ENCODE measurements at regions not wholly inside any gene's neighbourhood (a gene's known extent, or its start where the extent isn't known, plus 50 kb on each side); places are given as distances from the start of the nearest gene placed in this dataset.

DNA sequence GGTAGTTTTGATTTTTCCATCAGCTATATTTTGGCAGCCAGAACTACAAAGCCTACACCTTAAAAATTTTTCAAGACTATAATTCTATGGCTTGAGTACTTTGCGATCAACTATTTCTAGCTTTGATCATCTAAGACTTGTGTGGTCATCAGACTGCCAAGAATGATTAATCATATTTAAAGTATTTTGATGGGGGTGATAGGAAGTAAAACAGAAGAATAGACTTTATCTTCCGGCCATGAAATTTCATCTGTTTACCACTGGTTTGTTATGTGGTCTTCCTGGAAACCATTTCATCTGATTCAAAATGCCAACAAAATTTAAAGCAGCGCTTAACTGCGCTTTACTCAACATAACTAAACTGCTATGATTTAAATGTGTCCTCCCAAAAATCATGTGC lies 706.8 kb downstream of the TRHDE start:
- no peaks in the 10 kb centered on the region for H3K4me1 ChIP-seq (ENCODE audit: control insufficient read depth, extremely low read depth, insufficient read depth, low read length)
- no peak overlapping the region for H3K4me2 ChIP-seq (ENCODE audit: control insufficient read depth, extremely low read depth, insufficient read depth, low read depth, low read length)
- no peaks in the 10 kb centered on the region for H4K20me1 ChIP-seq (ENCODE audit: control insufficient read depth, extremely low read depth, insufficient read depth, low read length)
- H3K9me3 ChIP-seq (ENCODE audit: control insufficient read depth, low read depth, low read length), result peaks cover 4% of the 10 kb centered on the region
- H2AFZ ChIP-seq (ENCODE audit: control insufficient read depth, low read length), result no peak overlapping the region
- no peak overlapping the region for H3K27ac ChIP-seq (ENCODE audit: control insufficient read depth, insufficient read depth, low read length)
- H3K9ac ChIP-seq (ENCODE audit: control insufficient read depth, extremely low read depth, insufficient read depth, low read length), result no peak overlapping the region
- no peaks in the 10 kb centered on the region for H3K36me3 ChIP-seq (ENCODE audit: control insufficient read depth in 2 of 2, extremely low read depth in 1 of 2, insufficient read depth in 2 of 2, low read length in 2 of 2)
- no peak overlapping the region for H3K4me3 ChIP-seq (ENCODE audit: control insufficient read depth in 2 of 3, extremely low read depth in 1 of 3, insufficient read depth in 2 of 3, low read depth in 1 of 3, low read length in 3 of 3)
- no peaks in the 10 kb centered on the region for H3K79me2 ChIP-seq (ENCODE audit: control insufficient read depth, insufficient read depth, low read length)
- TF ChIP-seq, protein P1, sequence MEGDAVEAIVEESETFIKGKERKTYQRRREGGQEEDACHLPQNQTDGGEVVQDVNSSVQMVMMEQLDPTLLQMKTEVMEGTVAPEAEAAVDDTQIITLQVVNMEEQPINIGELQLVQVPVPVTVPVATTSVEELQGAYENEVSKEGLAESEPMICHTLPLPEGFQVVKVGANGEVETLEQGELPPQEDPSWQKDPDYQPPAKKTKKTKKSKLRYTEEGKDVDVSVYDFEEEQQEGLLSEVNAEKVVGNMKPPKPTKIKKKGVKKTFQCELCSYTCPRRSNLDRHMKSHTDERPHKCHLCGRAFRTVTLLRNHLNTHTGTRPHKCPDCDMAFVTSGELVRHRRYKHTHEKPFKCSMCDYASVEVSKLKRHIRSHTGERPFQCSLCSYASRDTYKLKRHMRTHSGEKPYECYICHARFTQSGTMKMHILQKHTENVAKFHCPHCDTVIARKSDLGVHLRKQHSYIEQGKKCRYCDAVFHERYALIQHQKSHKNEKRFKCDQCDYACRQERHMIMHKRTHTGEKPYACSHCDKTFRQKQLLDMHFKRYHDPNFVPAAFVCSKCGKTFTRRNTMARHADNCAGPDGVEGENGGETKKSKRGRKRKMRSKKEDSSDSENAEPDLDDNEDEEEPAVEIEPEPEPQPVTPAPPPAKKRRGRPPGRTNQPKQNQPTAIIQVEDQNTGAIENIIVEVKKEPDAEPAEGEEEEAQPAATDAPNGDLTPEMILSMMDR (optimal IDR thresholded peaks at IDR 0.05 in 1 of 3, IDR thresholded peaks at IDR 0.05 in 1 of 3, conservative IDR thresholded peaks at IDR 0.05 in 1 of 3; ENCODE audit: extremely low read depth in 1 of 3, insufficient read depth in 2 of 3, low read length in 3 of 3), result no peak
- no peak for TF ChIP-seq EZH2 (IDR thresholded peaks at IDR 0.05; ENCODE audit: low read length)
- DNase-seq (ENCODE audit: low read depth, low spot score), result no peak
- no peaks in the 10 kb centered on the region for H3K27me3 ChIP-seq (ENCODE audit: control insufficient read depth, extremely low read depth, insufficient read depth, low read length)
- H3K9me1 ChIP-seq (ENCODE audit: control insufficient read depth, extremely low read depth, insufficient read depth, low read length), result no peaks in the 10 kb centered on the region
- dilution Hi-C loops (cut with MboI; ENCODE audit: extremely low pct_ligation_motif_present, low sequenced_read_pairs), result no loop called here
- FAIRE-seq, result no peak

GRCh38 chr12:72982356-72982755 lies 710.2 kb downstream of the TRHDE start:
- FAIRE-seq (no peak), DNase-seq (ENCODE audit: low read depth, low spot score) (no peak)
- H3K27me3 ChIP-seq (ENCODE audit: control insufficient read depth, extremely low read depth, insufficient read depth, low read length), result no peaks in the 10 kb centered on the region
- no peaks in the 10 kb centered on the region for H3K4me1 ChIP-seq (ENCODE audit: control insufficient read depth, extremely low read depth, insufficient read depth, low read length)
- H3K36me3 ChIP-seq (ENCODE audit: control insufficient read depth in 2 of 2, extremely low read depth in 1 of 2, insufficient read depth in 2 of 2, low read length in 2 of 2), result no peaks in the 10 kb centered on the region
- dilution Hi-C loops (cut with MboI; ENCODE audit: extremely low pct_ligation_motif_present, low sequenced_read_pairs), result no loop called here
- TF ChIP-seq EZH2 (IDR thresholded peaks at IDR 0.05; ENCODE audit: low read length), result no peak
- TF ChIP-seq, protein P1 (optimal IDR thresholded peaks at IDR 0.05 in 1 of 3, IDR thresholded peaks at IDR 0.05 in 1 of 3, conservative IDR thresholded peaks at IDR 0.05 in 1 of 3; ENCODE audit: extremely low read depth in 1 of 3, insufficient read depth in 2 of 3, low read length in 3 of 3), result no peak
- H3K9ac ChIP-seq (ENCODE audit: control insufficient read depth, extremely low read depth, insufficient read depth, low read length), result no peak overlapping the region
- H3K4me2 ChIP-seq (ENCODE audit: control insufficient read depth, extremely low read depth, insufficient read depth, low read depth, low read length), result no peak overlapping the region
- no peak overlapping the region for H2AFZ ChIP-seq (ENCODE audit: control insufficient read depth, low read length)
- no peaks in the 10 kb centered on the region for H3K9me1 ChIP-seq (ENCODE audit: control insufficient read depth, extremely low read depth, insufficient read depth, low read length)
- H3K4me3 ChIP-seq (ENCODE audit: control insufficient read depth in 2 of 3, extremely low read depth in 1 of 3, insufficient read depth in 2 of 3, low read depth in 1 of 3, low read length in 3 of 3), result no peak overlapping the region
- no peaks in the 10 kb centered on the region for H3K9me3 ChIP-seq (ENCODE audit: control insufficient read depth, low read depth, low read length)
- H3K79me2 ChIP-seq (ENCODE audit: control insufficient read depth, insufficient read depth, low read length), result no peaks in the 10 kb centered on the region
- no peak overlapping the region for H3K27ac ChIP-seq (ENCODE audit: control insufficient read depth, insufficient read depth, low read length)
- H4K20me1 ChIP-seq (ENCODE audit: control insufficient read depth, extremely low read depth, insufficient read depth, low read length), result no peaks in the 10 kb centered on the region

Measured in keratinocyte (primary cell).